ENCODE measurements at regions not wholly inside any gene's neighbourhood (a gene's known extent, or its start where the extent isn't known, plus 50 kb on each side); places are given as distances from the start of the nearest gene placed in this dataset.

GRCh38 chr21:38912102-38912629, 106.4 kb downstream of the ETS2 start:
- TF ChIP-seq, protein P1, sequence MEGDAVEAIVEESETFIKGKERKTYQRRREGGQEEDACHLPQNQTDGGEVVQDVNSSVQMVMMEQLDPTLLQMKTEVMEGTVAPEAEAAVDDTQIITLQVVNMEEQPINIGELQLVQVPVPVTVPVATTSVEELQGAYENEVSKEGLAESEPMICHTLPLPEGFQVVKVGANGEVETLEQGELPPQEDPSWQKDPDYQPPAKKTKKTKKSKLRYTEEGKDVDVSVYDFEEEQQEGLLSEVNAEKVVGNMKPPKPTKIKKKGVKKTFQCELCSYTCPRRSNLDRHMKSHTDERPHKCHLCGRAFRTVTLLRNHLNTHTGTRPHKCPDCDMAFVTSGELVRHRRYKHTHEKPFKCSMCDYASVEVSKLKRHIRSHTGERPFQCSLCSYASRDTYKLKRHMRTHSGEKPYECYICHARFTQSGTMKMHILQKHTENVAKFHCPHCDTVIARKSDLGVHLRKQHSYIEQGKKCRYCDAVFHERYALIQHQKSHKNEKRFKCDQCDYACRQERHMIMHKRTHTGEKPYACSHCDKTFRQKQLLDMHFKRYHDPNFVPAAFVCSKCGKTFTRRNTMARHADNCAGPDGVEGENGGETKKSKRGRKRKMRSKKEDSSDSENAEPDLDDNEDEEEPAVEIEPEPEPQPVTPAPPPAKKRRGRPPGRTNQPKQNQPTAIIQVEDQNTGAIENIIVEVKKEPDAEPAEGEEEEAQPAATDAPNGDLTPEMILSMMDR (conservative IDR thresholded peaks at IDR 0.05; ENCODE audit: low read depth in 2 of 2): no peak
- TF ChIP-seq POLR2AphosphoS5 (IDR thresholded peaks at IDR 0.05; ENCODE audit: low read depth) (no peak), EZH2phosphoT487 (IDR thresholded peaks at IDR 0.05; ENCODE audit: unreplicated experiment) (no peak), JUNB (IDR thresholded peaks at IDR 0.05; ENCODE audit: unreplicated experiment) (no peak), EZH2 (IDR thresholded peaks at IDR 0.05; ENCODE audit: low read depth, unreplicated experiment) (no peak)
- TF ChIP-seq, protein P2, sequence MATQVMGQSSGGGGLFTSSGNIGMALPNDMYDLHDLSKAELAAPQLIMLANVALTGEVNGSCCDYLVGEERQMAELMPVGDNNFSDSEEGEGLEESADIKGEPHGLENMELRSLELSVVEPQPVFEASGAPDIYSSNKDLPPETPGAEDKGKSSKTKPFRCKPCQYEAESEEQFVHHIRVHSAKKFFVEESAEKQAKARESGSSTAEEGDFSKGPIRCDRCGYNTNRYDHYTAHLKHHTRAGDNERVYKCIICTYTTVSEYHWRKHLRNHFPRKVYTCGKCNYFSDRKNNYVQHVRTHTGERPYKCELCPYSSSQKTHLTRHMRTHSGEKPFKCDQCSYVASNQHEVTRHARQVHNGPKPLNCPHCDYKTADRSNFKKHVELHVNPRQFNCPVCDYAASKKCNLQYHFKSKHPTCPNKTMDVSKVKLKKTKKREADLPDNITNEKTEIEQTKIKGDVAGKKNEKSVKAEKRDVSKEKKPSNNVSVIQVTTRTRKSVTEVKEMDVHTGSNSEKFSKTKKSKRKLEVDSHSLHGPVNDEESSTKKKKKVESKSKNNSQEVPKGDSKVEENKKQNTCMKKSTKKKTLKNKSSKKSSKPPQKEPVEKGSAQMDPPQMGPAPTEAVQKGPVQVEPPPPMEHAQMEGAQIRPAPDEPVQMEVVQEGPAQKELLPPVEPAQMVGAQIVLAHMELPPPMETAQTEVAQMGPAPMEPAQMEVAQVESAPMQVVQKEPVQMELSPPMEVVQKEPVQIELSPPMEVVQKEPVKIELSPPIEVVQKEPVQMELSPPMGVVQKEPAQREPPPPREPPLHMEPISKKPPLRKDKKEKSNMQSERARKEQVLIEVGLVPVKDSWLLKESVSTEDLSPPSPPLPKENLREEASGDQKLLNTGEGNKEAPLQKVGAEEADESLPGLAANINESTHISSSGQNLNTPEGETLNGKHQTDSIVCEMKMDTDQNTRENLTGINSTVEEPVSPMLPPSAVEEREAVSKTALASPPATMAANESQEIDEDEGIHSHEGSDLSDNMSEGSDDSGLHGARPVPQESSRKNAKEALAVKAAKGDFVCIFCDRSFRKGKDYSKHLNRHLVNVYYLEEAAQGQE (IDR thresholded peaks at IDR 0.05; ENCODE audit: unreplicated experiment): no peak
